ENCODE measurements at regions not wholly inside any gene's neighbourhood (a gene's known extent, or its start where the extent isn't known, plus 50 kb on each side); places are given as distances from the start of the nearest gene placed in this dataset.

DNA sequence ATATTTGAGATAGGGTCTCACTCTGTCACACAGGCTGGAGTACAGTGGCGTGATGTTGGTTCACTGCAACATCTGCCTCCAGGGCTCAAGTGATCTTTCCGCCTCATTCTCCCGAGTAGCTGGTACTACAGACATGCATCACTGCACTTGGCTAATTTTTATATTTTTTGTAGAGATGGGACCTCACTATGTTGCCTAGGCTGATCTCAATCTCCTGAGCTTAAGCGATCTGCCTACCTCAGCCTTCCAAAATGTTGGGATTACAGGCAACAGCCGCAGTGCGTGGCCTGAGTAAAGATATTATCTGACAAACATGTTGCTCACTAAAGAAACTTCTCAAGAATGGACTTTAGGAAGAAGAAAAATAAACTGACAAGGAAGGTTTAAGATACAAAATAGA, 125.4 kb upstream of the ABCC4 start:
- TF ChIP-seq EZH2 (IDR thresholded peaks at IDR 0.05), result no peak
- no peak for TF ChIP-seq POLR2AphosphoS5 (IDR thresholded peaks at IDR 0.05; ENCODE audit: borderline replicate concordance, low read depth, low read length)

Data from SK-N-MC (cell line).